A549 (cell line): ENCODE measurements at regions not wholly inside any gene's neighbourhood (a gene's known extent, or its start where the extent isn't known, plus 50 kb on each side); places are given as distances from the start of the nearest gene placed in this dataset.

ENCODE experiments used
- BHLHE40 ChIP-seq: IDR thresholded peaks from 2 replicates; pipeline ENCODE4 v1.6.1; 2012; ENCODE audit warnings: low read depth, low read length, inconsistent platforms
- CEBPB ChIP-seq, 2 experiments: fragments of >200 bp in 1 of 2; sonication (Bioruptor Twin) in 1 of 2; formaldehyde crosslinking in 1 of 2; IDR thresholded peaks; 2 replicates each; pipeline ENCODE4 v1.6.1; 2012 to 2016
- HMGXB4 ChIP-seq: fragments of 250-450 bp; sonication (Bioruptor Pico); IDR thresholded peaks from 2 replicates; pipeline ENCODE4 v1.5.0; 2021; ENCODE audit warnings: mild to moderate bottlenecking, moderate library complexity, borderline replicate concordance
- RCOR1 ChIP-seq: fragments of 150-350 bp; IDR thresholded peaks from 2 replicates; pipeline ENCODE4 v1.6.1; 2014; ENCODE audit warnings: antibody characterized with exemption, low read length, low read depth
- ZSCAN20 ChIP-seq: fragments of 250-450 bp; sonication (Bioruptor Pico); IDR thresholded peaks from 2 replicates; pipeline ENCODE4 v1.8.0; 2022; ENCODE audit warnings: mild to moderate bottlenecking, moderate library complexity

GRCh38 chr18:27415495-27415894 lies 230.4 kb upstream of the CHST9 start:
- no peak for TF ChIP-seq CEBPB (IDR thresholded peaks at IDR 0.05)
- TF ChIP-seq HMGXB4 (CRISPR knock-in tag) = no peak
- TF ChIP-seq ZSCAN20 (CRISPR knock-in tag) = no peak
- TF ChIP-seq RCOR1 = no peak
- TF ChIP-seq BHLHE40 = no peak
